Esophagus (tissue), 2 donors: ENCODE measurements at regions not wholly inside any gene's neighbourhood (a gene's known extent, or its start where the extent isn't known, plus 50 kb on each side); places are given as distances from the start of the nearest gene placed in this dataset.
"Not testable (repeated sequence)": the region's sequence is repeated elsewhere in the genome, so short reads cannot be mapped to it uniquely, and the experiment has no call there.

Experiments
- H3K27ac ChIP-seq, 2 donors: one replicate each; pipeline ENCODE4 v1.5.1; 2013; ENCODE audit warnings: low read depth in 2 of 2, mild to moderate bottlenecking in 2 of 2, inconsistent platforms in 1 of 2, low read length in 1 of 2, moderate library complexity in 1 of 2
- H3K27me3 ChIP-seq, 2 donors: one replicate each; pipeline ENCODE4 v1.6.1; 2013; ENCODE audit warnings: low read length in 2 of 2, control low read depth in 1 of 2, mild to moderate bottlenecking in 1 of 2; ENCODE audit not compliant: insufficient read depth in 2 of 2, control insufficient read depth in 1 of 2
- H3K36me3 ChIP-seq, 2 donors: one replicate each; pipeline ENCODE4 v1.6.1; 2013; ENCODE audit warnings: low read length in 1 of 2; ENCODE audit not compliant: control insufficient read depth in 2 of 2, insufficient read depth in 2 of 2
- H3K4me1 ChIP-seq, 2 donors: one replicate each; pipeline ENCODE4 v1.6.1; 2013; ENCODE audit warnings: low read length in 1 of 2; ENCODE audit not compliant: control insufficient read depth in 2 of 2, insufficient read depth in 2 of 2
- H3K4me3 ChIP-seq, 2 donors: one replicate each; pipeline ENCODE4 v1.5.1; 2013; ENCODE audit warnings: low read length in 2 of 2, mild to moderate bottlenecking in 2 of 2, low read depth in 1 of 2, moderate library complexity in 1 of 2
- H3K9me3 ChIP-seq, 2 donors: one replicate each; pipeline ENCODE4 v1.6.1; 2013; ENCODE audit warnings: mild to moderate bottlenecking in 2 of 2, low read depth in 1 of 2, low read length in 1 of 2, moderate library complexity in 1 of 2; ENCODE audit not compliant: control insufficient read depth in 2 of 2, insufficient read depth in 1 of 2
- WGBS, 2 donors: extraction: QIAGEN DNeasy Blood & Tissue Kit; methylation state at CpG; one replicate each; pipeline ENCODE4 v1.1.7; 2013; 5-methylcytosine and 5-hydroxymethylcytosine counted together
- donor health status: healthy with polysubstance abuse.
- donor health status: Bipolar disorder and iron deficiency.

- H3K4me3 ChIP-seq, result no peak overlapping the region
- WGBS, 2 donors, result 58 to 81% methylated on average over 2 of the region's 2 CpGs
- H3K4me1 ChIP-seq, result no peaks in the 10 kb centered on the region
- H3K36me3 ChIP-seq, result no peaks in the 10 kb centered on the region
- H3K27me3 ChIP-seq, result no peaks in the 10 kb centered on the region
- no peak overlapping the region for H3K27ac ChIP-seq
- H3K9me3 ChIP-seq, result no peaks in the 10 kb centered on the region
These were observed 426.4 kb upstream of the RPS6KA3 start for GRCh38 chrX:20693078-20693477.

GRCh38 chrX:20686256-20686655 is 419.5 kb upstream of the RPS6KA3 start:
- H3K27ac ChIP-seq, result no peak overlapping the region
- no peaks in the 10 kb centered on the region for H3K9me3 ChIP-seq
- H3K27me3 ChIP-seq, result no peaks in the 10 kb centered on the region
- H3K4me1 ChIP-seq, result no peaks in the 10 kb centered on the region
- no peaks in the 10 kb centered on the region for H3K36me3 ChIP-seq
- 85 to 90% methylated on average over 7 of the region's 7 CpGs for WGBS, 2 donors
- no peak overlapping the region for H3K4me3 ChIP-seq

GRCh38 chrX:20685652-20686051 is 418.9 kb upstream of the RPS6KA3 start:
- 79 to 89% methylated on average over 5 of the region's 5 CpGs for WGBS, 2 donors
- no peaks in the 10 kb centered on the region for H3K36me3 ChIP-seq

GRCh38 chrX:20681683-20682082 is 415.0 kb upstream of the RPS6KA3 start:
- Histone ChIP-seq H3K4me3 (no peak overlapping the region), H3K27me3 (no peaks in the 10 kb centered on the region), H3K9me3 (no peaks in the 10 kb centered on the region), H3K36me3 (no peaks in the 10 kb centered on the region), H3K27ac (no peak overlapping the region), H3K4me1 (no peaks in the 10 kb centered on the region)
- 30 to 39% methylated on average over 1 of the region's 1 CpG for WGBS, 2 donors

More at GRCh38 chrX:20685652-20686051, 418.9 kb upstream of the RPS6KA3 start:
- H3K9me3 ChIP-seq, result no peaks in the 10 kb centered on the region
- no peak overlapping the region for H3K4me3 ChIP-seq
- H3K27me3 ChIP-seq, result no peaks in the 10 kb centered on the region
- H3K27ac ChIP-seq, result no peak overlapping the region
- H3K4me1 ChIP-seq, result no peaks in the 10 kb centered on the region

DNA sequence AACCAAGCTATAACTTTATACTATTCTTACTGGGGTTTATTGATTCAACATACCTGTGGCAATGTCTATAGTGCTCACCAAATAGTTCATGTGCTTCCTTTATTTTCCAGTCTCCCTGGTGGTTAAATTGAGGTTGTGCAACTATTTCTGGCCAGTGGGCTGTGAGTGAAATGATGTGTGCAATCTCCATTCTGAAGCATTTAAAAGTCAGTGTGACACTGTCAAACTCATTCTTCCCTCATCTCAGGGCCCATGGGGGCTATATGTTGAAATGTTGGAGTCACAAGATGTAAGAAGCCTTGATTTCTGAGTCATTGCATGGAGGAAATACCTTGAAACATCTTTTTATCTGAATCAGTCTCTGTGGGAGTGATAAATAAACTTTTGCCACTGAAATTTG is 414.3 kb upstream of the RPS6KA3 start:
- H3K9me3 ChIP-seq, result no peaks in the 10 kb centered on the region
- no peak overlapping the region for H3K4me3 ChIP-seq
- no peaks in the 10 kb centered on the region for H3K36me3 ChIP-seq
- H3K27me3 ChIP-seq, result no peaks in the 10 kb centered on the region
- no peak overlapping the region for H3K27ac ChIP-seq
- H3K4me1 ChIP-seq, result no peaks in the 10 kb centered on the region

GRCh38 chrX:20672476-20672875 is 405.8 kb upstream of the RPS6KA3 start:
- H3K4me1 ChIP-seq, result no peaks in the 10 kb centered on the region
- H3K9me3 ChIP-seq, result no peaks in the 10 kb centered on the region
- no peak overlapping the region for H3K4me3 ChIP-seq
- no peak overlapping the region for H3K27ac ChIP-seq
- WGBS, 2 donors, result 62 to 78% methylated on average over 2 of the region's 2 CpGs
- no peaks in the 10 kb centered on the region for H3K27me3 ChIP-seq
- H3K36me3 ChIP-seq, result no peaks in the 10 kb centered on the region

DNA sequence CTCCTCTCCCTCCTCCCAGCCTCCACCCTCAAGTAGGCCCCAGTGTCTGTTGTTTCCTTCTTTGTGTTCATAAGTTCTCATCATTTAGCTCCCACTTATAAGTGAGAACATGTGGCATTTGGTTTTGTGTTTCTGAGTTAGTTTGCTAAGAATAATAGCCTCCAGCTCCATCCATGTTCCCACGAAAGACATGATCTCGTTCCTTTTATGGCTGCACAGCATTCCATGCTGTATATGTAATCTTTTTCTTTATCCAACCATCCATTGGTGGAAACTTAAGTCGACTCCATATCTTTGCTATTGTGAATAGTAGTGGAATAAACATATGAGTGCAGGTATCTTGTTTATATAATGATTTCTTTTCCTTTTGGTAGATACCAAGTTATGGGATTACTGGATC is 405.0 kb upstream of the RPS6KA3 start:
- H3K4me3 ChIP-seq, H3K36me3 ChIP-seq, H3K9me3 ChIP-seq, H3K27ac ChIP-seq, H3K4me1 ChIP-seq, H3K27me3 ChIP-seq: not testable (repeated sequence)
- 56 to 58% methylated on average over 3 of the region's 3 CpGs for WGBS, 2 donors

GRCh38 chrX:20670611-20671010 is 403.9 kb upstream of the RPS6KA3 start:
- Histone ChIP-seq H3K4me3 (no peak overlapping the region), H3K9me3 (no peaks in the 10 kb centered on the region), H3K27me3 (no peaks in the 10 kb centered on the region), H3K4me1 (no peaks in the 10 kb centered on the region), H3K36me3 (no peaks in the 10 kb centered on the region), H3K27ac (no peak overlapping the region)
- 76 to 78% methylated on average over 3 of the region's 3 CpGs for WGBS, 2 donors

DNA sequence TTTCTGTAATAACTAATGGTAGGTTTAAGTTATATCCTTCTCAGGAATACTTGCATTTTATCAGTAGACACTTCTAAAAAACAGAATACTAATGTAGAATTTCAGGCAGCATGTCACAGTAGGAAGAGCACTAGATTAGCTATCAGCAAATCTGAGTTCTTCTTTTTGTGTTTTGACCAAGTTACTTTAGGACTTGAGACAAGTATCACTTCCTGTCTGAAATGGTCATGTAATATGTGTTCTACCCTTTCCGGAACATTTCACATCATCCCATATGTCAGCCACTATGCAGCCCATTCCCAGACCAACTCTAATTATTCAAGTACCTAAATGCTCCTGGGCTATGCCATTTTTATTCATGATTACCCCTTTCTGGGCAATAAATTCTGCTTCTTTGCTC is 401.8 kb upstream of the RPS6KA3 start:
- Histone ChIP-seq H3K9me3 (no peaks in the 10 kb centered on the region), H3K27me3 (no peaks in the 10 kb centered on the region), H3K4me3 (no peak overlapping the region), H3K27ac (no peak overlapping the region), H3K36me3 (no peaks in the 10 kb centered on the region), H3K4me1 (no peaks in the 10 kb centered on the region)
- WGBS, 2 donors, result 82 to 83% methylated on average over 1 of the region's 1 CpG

DNA sequence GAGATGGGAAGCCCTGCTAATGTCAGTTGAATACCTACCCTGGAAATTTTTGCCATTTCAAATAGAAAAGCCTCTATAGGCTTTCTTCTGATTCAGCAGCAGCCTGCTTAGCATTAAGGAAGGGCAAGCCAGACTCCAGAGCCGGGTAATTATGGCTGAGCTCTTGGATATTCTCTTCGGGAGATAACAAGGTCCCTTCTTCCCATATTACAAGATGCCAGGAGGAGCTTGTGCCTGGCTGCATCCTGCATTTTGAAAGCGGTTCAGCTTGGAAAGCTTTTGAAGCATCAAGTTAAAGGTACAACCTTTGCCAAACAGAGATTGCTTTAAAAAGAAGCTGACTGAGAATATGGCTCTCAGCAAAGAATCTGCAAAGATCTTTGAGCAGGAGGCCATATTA is 399.6 kb upstream of the RPS6KA3 start:
- Histone ChIP-seq H3K9me3 (no peaks in the 10 kb centered on the region), H3K4me1 (no peaks in the 10 kb centered on the region), H3K4me3 (no peak overlapping the region), H3K27me3 (no peaks in the 10 kb centered on the region), H3K36me3 (no peaks in the 10 kb centered on the region), H3K27ac (no peak overlapping the region)
- 48 to 55% methylated on average over 3 of the region's 3 CpGs for WGBS, 2 donors
